HG03039 (cell line): ENCODE measurements at regions not wholly inside any gene's neighbourhood (a gene's known extent, or its start where the extent isn't known, plus 50 kb on each side); places are given as distances from the start of the nearest gene placed in this dataset.

Experiments used
- ATAC-seq: cut with Tn5 transposase; IDR thresholded peaks from one replicate; pipeline ENCODE4 v1.9.1; 2021; ENCODE audit warnings: mild to moderate bottlenecking, moderate library complexity; ENCODE audit not compliant: unreplicated experiment

DNA sequence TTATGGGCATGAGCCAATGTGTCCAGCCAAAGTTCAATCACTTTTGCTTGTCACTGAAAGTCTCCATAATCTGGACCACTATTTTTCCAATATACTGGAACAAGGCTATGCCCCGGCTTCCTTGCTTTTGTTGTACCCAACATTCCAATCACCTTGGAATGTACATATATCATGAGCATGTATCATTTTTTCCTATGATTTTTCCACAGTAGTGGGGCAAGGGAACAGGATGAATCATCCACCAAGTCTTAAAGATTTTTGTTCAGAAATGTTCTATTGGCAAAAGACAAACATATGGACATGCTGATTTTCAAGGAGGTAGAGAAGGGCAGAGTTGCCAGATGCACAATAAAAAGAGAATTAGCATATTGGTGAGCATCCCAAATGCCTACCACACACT lies 548.1 kb upstream of the INTU start:
- no peak for ATAC-seq

DNA sequence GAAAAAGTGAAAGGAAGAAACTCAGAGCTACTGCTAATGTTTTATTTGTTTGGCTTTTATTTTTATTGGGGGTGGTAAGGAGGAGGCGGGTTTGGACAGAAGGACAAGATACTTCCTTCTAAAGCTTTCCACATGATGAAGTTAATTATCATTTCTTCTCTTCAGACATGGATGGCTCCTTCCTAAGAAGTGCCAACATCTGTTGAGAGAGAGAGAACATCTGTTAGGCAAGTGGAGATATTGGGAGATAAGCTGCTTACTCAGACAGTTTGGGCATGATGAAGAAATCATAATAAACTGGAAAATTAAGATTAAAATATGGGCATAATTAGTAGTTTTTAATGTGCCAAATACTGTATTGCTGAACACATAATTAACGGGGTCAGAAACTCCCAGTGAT lies 535.7 kb upstream of the INTU start:
- no peak for ATAC-seq

DNA sequence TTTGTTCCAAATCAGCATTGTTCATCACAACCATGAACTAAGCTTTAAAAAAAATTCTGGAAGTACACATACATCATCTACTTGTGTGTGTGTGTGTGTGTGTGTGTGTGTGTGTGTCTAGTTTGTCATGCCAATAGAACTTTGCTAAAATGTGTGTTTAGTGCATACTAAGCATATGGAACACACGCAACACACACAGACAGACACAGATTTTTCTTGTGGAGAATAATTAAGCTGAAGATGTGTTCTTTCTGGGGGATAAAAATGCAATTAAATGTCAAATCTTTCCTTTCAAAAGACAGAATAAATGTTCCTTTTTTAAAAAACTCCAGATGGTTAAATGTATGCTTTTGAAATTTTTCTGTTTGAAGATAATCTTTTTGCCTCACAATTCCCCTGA lies 530.4 kb upstream of the INTU start:
- ATAC-seq = no peak

DNA sequence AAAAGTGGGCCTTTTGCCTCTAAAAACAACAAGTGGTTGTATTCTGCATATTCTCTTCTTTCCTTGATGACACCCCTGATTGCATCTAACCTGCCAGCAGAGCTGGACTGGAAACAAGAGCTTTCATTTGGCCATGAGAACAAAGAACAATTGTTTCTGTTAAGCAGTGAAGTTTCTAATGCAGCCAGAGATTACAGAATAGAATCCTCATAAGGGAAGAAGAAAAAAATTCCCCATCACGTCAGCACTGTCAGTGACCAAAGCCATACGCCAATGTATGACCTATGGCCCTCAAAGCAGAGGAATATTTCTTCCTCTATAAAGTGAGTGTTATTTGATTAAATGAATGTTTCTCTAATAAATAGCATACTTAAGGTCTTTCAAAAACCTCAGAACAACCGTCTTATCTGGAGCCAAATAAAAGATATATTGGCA lies 529.1 kb upstream of the INTU start:
- ATAC-seq = no peak

DNA sequence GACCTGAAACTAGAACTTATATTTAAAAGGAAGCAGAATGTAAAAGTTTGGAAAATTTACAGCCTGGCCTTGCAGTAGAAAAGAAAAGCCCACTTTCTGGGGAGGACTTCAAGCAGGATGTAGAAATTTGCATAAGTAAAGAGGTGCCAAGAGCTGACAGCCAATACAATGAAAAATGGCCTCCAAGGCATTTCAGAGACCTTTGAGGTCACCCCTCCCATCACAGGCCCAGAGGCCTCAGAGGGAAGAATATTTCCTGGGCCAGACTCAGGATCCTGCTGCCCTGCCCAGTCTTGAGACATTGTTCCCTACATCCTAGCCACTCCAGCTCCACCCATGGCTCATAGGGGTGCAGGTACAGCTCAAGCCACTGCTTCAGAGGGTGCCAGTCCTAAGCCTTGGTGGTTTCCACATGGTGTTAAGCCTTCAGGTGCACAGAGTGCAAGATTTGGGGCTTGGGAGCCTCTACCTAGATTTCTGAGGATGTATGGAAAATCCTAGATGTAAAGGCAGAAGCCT lies 518.9 kb upstream of the INTU start:
- ATAC-seq = no peak

DNA sequence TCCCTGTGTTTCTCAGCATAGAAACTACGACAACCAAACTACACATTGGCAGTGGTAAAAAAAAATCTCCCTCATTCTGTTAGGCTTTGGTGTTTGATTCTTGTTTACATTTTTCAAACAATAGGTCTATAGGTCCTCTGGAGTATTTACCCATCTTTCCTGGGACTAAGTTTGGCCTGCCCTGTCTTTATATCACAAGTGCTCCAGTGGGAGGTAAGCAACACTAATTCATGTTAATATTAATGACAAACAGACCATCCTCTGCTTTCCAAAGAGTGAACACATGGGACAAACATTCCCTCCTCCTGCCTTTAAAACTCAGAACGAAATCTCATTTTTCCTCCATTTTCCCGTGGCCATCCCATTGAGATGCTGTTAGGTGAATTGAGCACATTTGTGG lies 514.1 kb upstream of the INTU start:
- ATAC-seq = no peak

DNA sequence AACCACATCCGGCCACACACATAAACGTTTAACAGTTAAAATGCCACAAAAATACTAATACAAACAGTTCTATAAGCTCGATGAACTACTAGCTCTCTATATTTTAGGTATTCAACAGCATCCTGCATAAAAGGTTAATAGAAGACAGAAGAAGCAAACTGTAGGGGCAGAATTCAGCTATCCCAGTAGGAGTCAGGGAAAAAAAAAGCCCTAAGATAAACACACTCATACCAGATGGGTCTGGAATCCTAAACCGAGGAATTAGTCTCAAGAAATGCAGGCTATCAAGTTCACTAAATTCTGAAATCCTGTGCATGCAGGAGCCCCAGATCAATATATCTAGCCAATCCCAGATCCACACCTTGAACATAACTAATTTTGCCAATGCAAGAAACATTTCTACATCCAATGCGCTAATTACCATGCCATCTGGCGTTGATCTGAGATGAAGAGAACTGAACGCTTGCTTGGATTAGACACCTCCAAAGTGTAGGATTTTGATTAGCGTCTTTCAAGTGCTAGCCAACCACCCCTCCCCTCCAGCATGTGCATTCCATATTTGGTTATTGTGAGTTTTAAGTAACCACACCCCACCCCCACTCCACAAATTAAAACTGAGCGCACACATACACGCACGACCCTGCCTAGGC lies 512.2 kb upstream of the INTU start:
- ATAC-seq = no peak

DNA sequence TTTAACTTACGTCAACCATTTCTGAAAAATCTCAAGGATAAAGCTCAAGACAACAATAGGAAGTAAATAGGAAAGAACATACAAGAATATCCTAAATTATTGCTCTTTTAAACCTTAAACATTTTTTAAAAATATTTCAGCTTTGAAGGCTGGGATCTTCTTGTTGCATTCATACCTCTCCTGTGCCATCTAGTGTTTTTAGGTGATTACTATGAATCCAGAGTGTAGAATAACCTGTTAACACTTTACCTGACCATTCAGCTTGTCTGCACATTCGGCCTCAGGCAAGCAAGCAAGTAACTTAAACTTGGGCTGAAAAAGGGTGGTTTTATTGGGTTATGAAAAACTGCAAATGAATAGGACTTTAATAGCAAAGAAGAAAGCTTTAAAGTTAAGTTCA lies 507.8 kb upstream of the INTU start:
- no peak for ATAC-seq

DNA sequence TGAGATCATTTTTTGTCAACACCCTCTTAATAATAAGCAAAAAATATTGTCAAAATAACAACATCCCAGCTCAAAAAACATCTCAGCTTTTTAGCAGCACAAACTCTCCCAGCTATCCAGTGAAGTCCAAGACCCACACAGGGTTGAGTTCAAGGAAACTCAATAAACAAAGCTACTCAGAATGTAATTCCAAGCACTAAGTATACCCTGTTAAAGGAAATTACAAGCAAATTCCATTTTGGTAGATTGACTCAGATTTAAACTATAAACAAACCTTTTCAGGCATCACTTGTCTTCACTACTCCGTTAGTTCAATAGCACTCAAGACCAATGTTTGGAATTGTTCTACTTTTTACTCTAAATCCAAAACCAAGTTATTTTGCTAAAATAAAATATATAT lies 506.0 kb upstream of the INTU start:
- ATAC-seq = no peak

DNA sequence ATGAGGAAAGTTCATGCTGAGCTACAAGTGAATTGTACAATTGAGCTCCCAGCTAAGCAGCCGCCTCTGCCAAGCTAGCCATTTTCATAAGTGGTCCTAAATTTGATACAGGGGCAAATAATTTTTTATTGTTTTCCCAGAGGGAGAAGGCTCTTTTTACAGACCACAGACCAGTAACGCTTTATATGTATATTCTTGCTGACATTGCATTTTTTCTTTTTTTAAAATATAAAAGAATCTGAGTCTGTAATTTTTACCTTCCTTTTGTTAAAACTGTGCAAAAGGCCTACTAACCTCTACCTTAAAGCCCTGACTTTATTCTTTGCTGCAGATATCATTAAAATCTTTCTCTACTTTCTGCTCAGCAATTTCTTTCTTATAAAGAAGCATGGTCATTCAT lies 501.2 kb upstream of the INTU start:
- ATAC-seq = no peak

DNA sequence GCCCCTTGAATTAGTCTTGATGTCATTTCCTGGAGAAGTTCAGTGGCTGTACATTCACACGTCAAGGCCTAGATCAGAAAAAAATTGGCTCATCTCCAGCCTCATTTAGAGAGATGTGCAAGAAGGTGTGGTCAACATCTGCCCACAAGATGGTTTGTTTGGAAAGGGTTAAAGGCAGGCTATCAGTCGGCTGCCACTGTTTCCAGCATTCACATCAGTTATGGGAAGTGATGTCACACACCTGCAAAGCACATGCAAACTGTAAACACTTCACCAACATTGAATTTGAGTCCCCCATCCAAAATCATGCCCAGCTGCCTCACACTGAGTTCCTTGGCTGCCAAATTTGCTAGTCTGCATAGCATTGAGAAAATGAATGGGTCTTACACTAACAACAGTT lies 498.3 kb upstream of the INTU start:
- no peak for ATAC-seq

DNA sequence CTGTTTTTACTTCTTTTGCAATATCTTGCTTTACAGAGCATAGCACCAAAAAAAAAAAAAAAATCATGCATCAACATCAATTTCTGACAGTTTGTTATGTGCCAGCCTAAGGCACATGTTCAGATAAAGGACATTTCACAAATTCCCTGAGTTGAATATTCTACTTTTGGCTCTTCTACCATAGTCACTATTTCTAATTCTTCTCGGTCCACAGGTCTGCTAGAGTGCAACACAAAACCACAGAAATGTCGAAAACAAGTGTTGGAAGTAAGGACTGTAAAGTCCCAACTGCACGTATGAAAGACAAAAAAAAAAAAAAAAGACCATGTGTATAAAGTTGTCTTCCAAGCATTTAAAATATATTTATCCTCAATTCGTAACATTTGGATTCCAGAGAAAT lies 494.2 kb upstream of the INTU start:
- no peak for ATAC-seq

DNA sequence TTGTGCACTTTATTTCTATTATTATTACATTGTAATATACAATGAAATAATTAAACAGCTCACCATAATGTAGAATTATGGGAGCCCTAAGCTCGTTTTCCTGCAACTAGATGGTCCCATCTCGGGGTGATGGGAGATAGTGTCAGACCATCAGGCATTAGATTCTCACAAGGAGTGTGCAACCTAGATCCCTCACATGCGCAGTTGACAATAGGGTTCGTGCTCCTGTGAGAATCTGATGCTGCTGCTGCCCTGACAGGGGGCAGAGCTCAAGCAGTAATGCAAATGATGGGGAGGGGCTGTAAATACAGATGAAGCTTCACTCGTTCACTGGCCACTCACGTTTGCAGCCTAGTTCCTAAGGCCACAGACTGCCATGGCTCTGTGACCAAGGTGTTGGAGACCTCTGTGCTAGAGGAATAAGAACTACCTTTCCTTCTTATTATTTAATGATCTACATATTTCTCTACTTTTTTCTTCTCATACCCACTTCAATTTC lies 492.9 kb upstream of the INTU start:
- ATAC-seq = no peak

DNA sequence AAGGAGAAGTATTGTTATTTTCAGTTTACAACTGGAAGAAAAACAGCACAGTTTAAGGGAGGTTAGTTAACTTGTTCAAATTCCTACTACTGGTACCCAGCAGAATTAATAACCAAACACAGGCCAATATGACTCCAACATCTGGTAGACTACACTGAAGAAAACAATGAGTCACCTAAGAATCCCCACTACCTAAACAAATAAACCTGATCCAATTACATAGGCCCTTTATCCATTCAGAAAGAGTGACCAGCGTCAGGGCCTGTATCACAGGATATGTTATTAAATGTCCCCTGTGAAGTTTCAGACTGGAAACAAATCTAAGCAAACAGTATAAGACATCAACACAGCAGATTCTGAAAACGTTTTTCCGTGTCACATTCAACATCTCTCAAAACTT lies 492.5 kb upstream of the INTU start:
- ATAC-seq = no peak

DNA sequence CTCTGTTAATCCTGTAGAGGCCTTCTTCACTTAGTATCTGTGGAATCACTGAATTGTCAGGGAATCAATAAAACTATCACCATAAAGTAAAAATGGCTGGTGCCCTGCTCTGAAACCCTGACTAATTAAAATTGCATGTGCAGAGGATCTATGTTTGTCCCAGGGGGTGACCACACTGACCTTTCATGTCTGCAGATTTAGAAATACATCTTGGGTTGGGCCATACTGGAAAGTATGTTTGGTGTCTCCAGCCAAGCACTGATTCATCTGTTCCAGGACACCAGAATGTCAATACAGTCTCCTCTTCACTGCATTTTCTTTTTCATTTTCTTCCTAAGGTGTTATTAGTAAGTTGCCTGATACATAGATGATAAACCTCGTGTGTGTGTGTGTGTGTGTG lies 490.9 kb upstream of the INTU start:
- ATAC-seq = no peak

DNA sequence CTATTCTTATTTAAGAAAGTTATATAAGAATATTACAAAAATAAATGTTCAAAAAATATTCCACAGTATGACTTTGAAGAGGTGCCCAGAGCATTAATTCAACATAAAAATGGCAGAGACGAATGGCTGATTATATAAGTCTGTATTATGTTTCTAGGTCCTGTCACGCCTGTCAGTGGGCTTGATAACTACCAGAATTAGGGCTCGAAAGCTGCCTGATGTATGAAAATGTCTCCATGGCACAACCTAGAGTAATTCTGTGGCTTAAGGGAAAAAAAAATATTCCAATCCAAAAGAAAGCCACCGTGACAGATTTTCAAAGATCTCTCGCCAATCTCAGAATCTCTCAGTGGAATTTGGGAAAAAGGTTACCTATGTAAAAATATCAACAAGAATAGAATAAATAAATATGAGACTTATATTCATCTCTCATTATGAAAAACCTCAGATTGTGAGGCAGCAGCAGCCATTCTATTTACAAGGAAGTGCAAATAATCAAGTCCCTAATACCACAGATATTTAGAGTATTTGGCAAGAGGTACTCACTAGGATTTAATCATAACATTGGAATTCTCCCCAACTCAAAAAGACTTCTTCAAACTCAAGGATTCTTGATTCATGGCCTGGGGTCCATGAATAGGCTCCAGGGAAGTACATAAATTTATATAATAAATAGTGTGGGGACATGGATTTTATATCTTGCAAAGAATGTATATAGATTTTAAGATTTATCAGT lies 489.1 kb upstream of the INTU start:
- ATAC-seq = no peak

DNA sequence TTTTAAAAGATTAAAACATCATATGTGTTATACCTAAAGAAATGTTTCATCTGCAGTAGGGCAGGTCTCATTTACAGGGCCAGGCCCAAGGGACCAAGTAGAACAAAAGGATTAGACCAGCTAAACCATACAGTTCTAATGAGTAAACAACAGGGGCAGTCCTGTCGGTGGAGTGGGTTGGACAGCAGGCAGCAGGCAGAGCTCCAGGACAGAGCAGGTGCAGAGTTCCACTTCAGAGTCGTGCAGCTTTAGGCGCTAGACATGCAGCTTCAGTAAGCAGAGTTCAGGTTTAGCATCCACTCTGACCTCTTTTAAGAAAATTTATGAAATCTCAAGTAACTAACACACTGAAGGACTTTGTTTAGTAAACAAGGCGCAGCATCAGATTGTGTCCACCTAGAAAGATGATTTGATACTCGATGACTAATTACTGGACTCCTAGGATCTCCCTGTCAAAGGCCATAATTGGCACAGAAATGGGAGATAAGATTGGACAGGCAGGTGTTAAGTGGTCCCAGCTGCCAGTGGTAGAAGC lies 487.7 kb upstream of the INTU start:
- no peak for ATAC-seq

DNA sequence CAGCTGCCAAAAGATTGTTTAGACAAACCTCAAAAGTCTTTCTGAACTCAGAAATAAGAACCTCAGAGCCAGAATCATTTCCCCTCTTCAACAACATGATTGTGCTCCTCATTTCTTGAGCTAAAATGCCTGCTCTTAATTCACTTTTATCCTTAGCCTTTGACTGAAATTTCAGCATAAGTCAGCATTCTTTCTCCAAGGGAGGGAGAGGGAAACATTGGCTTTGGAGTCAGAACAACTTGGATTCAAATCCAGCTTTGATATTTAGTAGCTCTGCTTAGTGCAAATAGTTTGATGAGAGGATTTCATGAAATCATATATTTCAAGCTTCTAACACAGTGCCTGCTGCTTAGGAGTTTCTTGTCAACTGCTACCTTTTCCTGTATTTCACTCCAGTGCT lies 484.6 kb upstream of the INTU start:
- ATAC-seq = no peak

DNA sequence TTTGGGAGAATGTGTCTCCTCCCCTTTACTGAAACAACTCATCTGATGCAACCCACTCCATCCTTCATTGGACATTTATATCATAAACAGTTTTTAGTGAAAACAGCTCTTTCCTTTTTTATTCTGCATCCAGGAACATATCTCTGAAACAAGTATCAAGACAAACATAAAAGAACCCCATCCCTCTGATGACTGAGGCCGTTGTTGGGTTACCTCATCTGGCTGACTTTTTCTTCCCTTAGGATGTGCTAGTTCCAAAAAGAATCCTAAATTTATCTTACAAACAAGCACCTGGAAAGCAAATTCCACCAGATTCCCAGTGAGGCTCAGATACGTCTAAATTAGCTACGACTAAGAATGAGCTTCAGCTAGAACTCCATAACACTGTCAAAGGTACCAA lies 483.7 kb upstream of the INTU start:
- no peak for ATAC-seq

DNA sequence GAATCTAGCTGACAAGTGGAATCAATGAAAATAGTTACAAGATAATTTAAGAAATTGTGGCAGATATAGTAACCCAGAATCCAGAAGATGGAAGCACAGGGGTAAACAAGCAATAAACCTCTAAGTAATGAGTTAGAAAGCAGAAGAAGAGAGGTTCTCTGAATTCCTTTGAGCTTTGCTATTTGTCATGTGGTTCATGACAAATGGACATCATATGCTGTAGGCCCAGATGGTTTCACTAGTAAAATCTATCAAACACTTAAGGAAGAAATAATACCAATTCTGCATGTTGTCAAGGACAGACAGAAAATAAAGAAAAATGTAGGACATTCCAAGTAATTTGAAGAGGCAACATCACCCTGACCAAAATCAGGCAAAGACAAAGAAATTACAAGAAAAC lies 480.8 kb upstream of the INTU start:
- no peak for ATAC-seq

DNA sequence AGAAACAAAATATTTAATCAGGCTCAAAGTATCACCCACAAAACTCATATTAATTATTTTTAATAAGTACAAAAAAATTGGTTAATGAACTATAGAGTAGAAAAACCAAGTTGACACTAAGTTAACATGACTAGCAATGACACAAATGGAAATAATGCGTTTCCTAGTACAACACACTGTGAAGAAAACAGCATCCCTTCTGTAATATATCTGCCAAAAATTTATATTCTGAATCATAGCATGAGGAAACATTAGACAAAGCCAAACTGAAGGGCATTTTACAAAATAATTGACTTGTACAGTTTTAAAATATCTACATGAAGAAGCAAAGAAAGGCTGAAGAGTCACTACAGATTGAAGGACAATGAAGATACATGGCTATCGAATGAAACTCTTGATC lies 477.6 kb upstream of the INTU start:
- ATAC-seq = no peak

DNA sequence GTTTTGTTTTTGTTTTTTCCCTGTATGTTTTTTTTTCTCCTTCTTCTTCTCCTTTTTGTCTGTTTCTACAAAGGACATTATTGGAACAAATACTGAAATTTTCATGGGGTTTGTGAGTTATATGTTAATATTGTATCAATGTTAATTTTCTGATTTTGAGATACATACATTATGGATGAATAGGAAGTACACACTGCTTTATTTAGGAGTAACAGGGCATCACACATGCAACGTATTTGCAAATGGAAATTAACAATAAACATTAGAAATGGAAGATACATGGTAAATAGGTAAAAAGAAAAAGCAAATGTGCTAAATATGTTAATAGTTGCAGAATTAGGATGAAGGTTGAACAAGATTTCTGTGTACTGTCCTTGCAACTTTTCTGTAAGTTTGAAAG lies 477.2 kb upstream of the INTU start:
- ATAC-seq = no peak
